GM21786 (cell line): ENCODE measurements at regions not wholly inside any gene's neighbourhood (a gene's known extent, or its start where the extent isn't known, plus 50 kb on each side); places are given as distances from the start of the nearest gene placed in this dataset.

Experiments used
- ATAC-seq: cut with Tn5 transposase; IDR thresholded peaks from one replicate; pipeline ENCODE4 v1.9.1; 2021; ENCODE audit not compliant: unreplicated experiment

- ATAC-seq: no peak
Measured at GRCh38 chr17:77898521-77899434, 59.7 kb upstream of the TNRC6C start.

GRCh38 chr17:77899498-77899897 is 59.0 kb upstream of the TNRC6C start:
- no peak for ATAC-seq

- ATAC-seq: no peak
Measured at GRCh38 chr17:77901481-77901880, 57.0 kb upstream of the TNRC6C start.

GRCh38 chr17:77905266-77905665 is 53.2 kb upstream of the TNRC6C start:
- no peak for ATAC-seq

- no peak for ATAC-seq
Measured at GRCh38 chr17:77905766-77906165, 52.7 kb upstream of the TNRC6C start.

- no peak for ATAC-seq
Measured at GRCh38 chr17:77906377-77906871, 52.1 kb upstream of the TNRC6C start.

- ATAC-seq: no peak
Measured at GRCh38 chr17:77907497-77908461, 50.7 kb upstream of the TNRC6C start.

GRCh38 chr17:77908501-77908900 is 50.0 kb upstream of the TNRC6C start:
- ATAC-seq: no peak
